HCT116 (cell line): ENCODE measurements at regions not wholly inside any gene's neighbourhood (a gene's known extent, or its start where the extent isn't known, plus 50 kb on each side); places are given as distances from the start of the nearest gene placed in this dataset.

Experiments used
- ATAC-seq: fragments of 200-7000 bp; cut with Tn5 transposase; 2 replicates; pipeline ENCODE4 v1.9.1; 2020; ENCODE audit warnings: mild to moderate bottlenecking, moderate library complexity
- BruUV-seq: library from RNA; stranded (reverse); fragments of 400-500 nt; replicated peaks from 2 replicates; lab custom pipeline; 2021; lab: Mats Ljungman, UMichigan
- CTCF ChIA-PET: fragments of 300-600 bp; sonication (Branson Sonifier 250); formaldehyde crosslinking; loops from one replicate; lab custom pipeline; 2021; ENCODE audit warnings: antibody characterized with exemption; lab: Charles Lee
- POLR2A ChIA-PET: fragments of 300-600, 350-600 bp; sonication (Branson Sonifier 250); formaldehyde crosslinking; loops from one replicate; lab custom pipeline; 2021; ENCODE audit warnings: antibody characterized with exemption; lab: Charles Lee
- RAD21 ChIA-PET, 2 experiments: fragments of 300-600 bp; sonication (Branson Sonifier 250); formaldehyde crosslinking; loops; one replicate each; lab custom pipeline; 2023; ENCODE audit warnings: low total read pairs in 2 of 2; ENCODE audit not compliant: uncharacterized antibody in 2 of 2, unreplicated experiment in 2 of 2, low non-redundant PET in 1 of 2; lab: Charles Lee
- DNase-seq: peaks from one replicate; pipeline ENCODE4 v3.0.0-alpha.2; 2010; ENCODE audit warnings: low read depth, low spot score
- H2AFZ ChIP-seq: fragments of 200-600 bp; shearing (Covaris generic), sonication (generic); 2 replicates; pipeline ENCODE4 v1.6.1; 2017; ENCODE audit warnings: low read depth, mixed run types, mixed read lengths, antibody characterized with exemption, low read length; ENCODE audit not compliant: poor library complexity, severe bottlenecking
- H3K27ac ChIP-seq: 2 replicates; pipeline ENCODE4 v1.5.1; 2012; ENCODE audit warnings: low read depth, low read length
- H3K27me3 ChIP-seq: fragments of 200-600 bp; sonication (generic); 2 replicates; pipeline ENCODE4 v1.6.1; 2016; ENCODE audit warnings: mixed run types, low read length, mixed read lengths; ENCODE audit not compliant: insufficient read depth
- H3K36me3 ChIP-seq, 2 experiments: fragments of 200-500 bp in 1 of 2; fragments of 200-600 bp in 1 of 2; sonication (Bioruptor generic) in 1 of 2; sonication (generic) in 1 of 2; 2 replicates each; pipeline versions ENCODE4 v1.5.1 to v1.6.1; 2014 to 2016; ENCODE audit warnings: low read length in 2 of 2, inconsistent platforms in 1 of 2, mixed read lengths in 1 of 2, mixed run types in 1 of 2; ENCODE audit not compliant: insufficient read depth in 2 of 2, control insufficient read depth in 1 of 2
- H3K4me1 ChIP-seq, 2 experiments: fragments of 200-600 bp in 1 of 2; sonication (generic) in 1 of 2; 2 replicates each; pipeline versions ENCODE4 v1.5.1 to v1.6.1; 2012 to 2017; ENCODE audit warnings: low read length in 2 of 2, inconsistent platforms in 1 of 2, mild to moderate bottlenecking in 1 of 2, mixed read lengths in 1 of 2, mixed run types in 1 of 2, moderate library complexity in 1 of 2; ENCODE audit not compliant: insufficient read depth in 2 of 2, control insufficient read depth in 1 of 2
- H3K4me2 ChIP-seq: fragments of 200-600 bp; sonication (generic); 2 replicates; pipeline ENCODE4 v1.6.1; 2017; ENCODE audit warnings: mixed run types, low read length, mixed read lengths
- H3K4me3 ChIP-seq, 2 experiments: fragments of 200-600 bp in 1 of 2; sonication (generic) in 1 of 2; replicated peaks in 1 of 2; 2 replicates each; pipeline ENCODE4 v1.5.1; 2011 to 2016; ENCODE audit warnings: low read length in 2 of 2, control low read depth in 1 of 2, low read depth in 1 of 2, mild to moderate bottlenecking in 1 of 2, mixed read lengths in 1 of 2, mixed run types in 1 of 2
- H3K79me2 ChIP-seq: fragments of 200-600 bp; sonication (generic); 2 replicates; pipeline ENCODE4 v1.6.1; 2017; ENCODE audit warnings: mild to moderate bottlenecking, mixed run types, low read length, moderate library complexity, mixed read lengths; ENCODE audit not compliant: insufficient read depth
- H3K9ac ChIP-seq: fragments of 200-600 bp; sonication (generic); 2 replicates; pipeline ENCODE4 v1.6.1; 2016; ENCODE audit warnings: low read length, mixed read lengths
- H3K9me2 ChIP-seq: fragments of 200-600 bp; sonication (generic), shearing (Covaris generic); 2 replicates; pipeline ENCODE4 v1.6.1; 2017; ENCODE audit warnings: mixed run types, mild to moderate bottlenecking, moderate library complexity; ENCODE audit not compliant: insufficient read depth
- H3K9me3 ChIP-seq, 2 experiments: fragments of 200-500 bp in 1 of 2; fragments of 200-600 bp in 1 of 2; sonication (Bioruptor generic) in 1 of 2; sonication (generic) in 1 of 2; 2 replicates each; pipeline ENCODE4 v1.6.1; 2014 to 2017; ENCODE audit warnings: low read length in 2 of 2, mixed read lengths in 2 of 2, inconsistent platforms in 1 of 2, low read depth in 1 of 2, mild to moderate bottlenecking in 1 of 2, mixed run types in 1 of 2, moderate library complexity in 1 of 2; ENCODE audit not compliant: control insufficient read depth in 1 of 2, insufficient read depth in 1 of 2
- H4K20me1 ChIP-seq: fragments of 200-600 bp; sonication (generic), shearing (Covaris generic); 2 replicates; pipeline ENCODE4 v1.6.1; 2017; ENCODE audit warnings: mixed run types, mild to moderate bottlenecking, moderate library complexity; ENCODE audit not compliant: insufficient read depth
- ATF3 ChIP-seq: IDR thresholded peaks from 2 replicates; pipeline ENCODE4 v1.6.1; 2012
- CBX3 ChIP-seq: IDR thresholded peaks from 2 replicates; pipeline ENCODE4 v1.6.1; 2012; ENCODE audit warnings: low read depth
- CEBPB ChIP-seq: IDR thresholded peaks from 2 replicates; pipeline ENCODE4 v1.6.1; 2012; ENCODE audit warnings: low read depth
- ELF1 ChIP-seq: IDR thresholded peaks from 2 replicates; pipeline ENCODE4 v1.6.1; 2012; ENCODE audit warnings: low read depth, borderline replicate concordance
- POLR2AphosphoS5 ChIP-seq: IDR thresholded peaks from 2 replicates; pipeline ENCODE4 v1.6.1; 2011; ENCODE audit warnings: mild to moderate bottlenecking, low read depth, low read length, moderate library complexity
- SIN3A ChIP-seq: IDR thresholded peaks from 2 replicates; pipeline ENCODE4 v1.6.1; 2012; ENCODE audit warnings: low read depth
- SP1 ChIP-seq: IDR thresholded peaks from 2 replicates; pipeline ENCODE4 v1.6.1; 2012; ENCODE audit warnings: low read depth
- SRF ChIP-seq: IDR thresholded peaks from 2 replicates; pipeline ENCODE4 v1.6.1; 2012; ENCODE audit warnings: low read depth
- TCF7L2 ChIP-seq: IDR thresholded peaks from 2 replicates; pipeline ENCODE4 v1.7.0; 2011; ENCODE audit warnings: borderline replicate concordance, inconsistent platforms; ENCODE audit not compliant: insufficient read depth, insufficient read length; ENCODE audit errors: extremely low read depth
- YY1 ChIP-seq: IDR thresholded peaks from 2 replicates; pipeline ENCODE4 v1.6.1; 2011; ENCODE audit warnings: low read length, low read depth, moderate library complexity, mild to moderate bottlenecking; ENCODE audit not compliant: insufficient replicate concordance; ENCODE audit errors: extremely low read depth
- intact Hi-C: fragments of 100-400 bp; cut with micrococcal nuclease; formaldehyde crosslinking; loops from 2 replicates; pipeline ENCODE4 v1.10.0; 2022
- TF ChIP-seq, protein P1 (sequence below): IDR thresholded peaks from 2 replicates; pipeline ENCODE4 v1.6.1; 2012
- TF ChIP-seq, protein P2 (sequence below): IDR thresholded peaks from 2 replicates; pipeline ENCODE4 v1.6.1; 2011; ENCODE audit warnings: mild to moderate bottlenecking, low read length, moderate library complexity; ENCODE audit not compliant: insufficient replicate concordance; ENCODE audit errors: extremely low read depth

DNA sequence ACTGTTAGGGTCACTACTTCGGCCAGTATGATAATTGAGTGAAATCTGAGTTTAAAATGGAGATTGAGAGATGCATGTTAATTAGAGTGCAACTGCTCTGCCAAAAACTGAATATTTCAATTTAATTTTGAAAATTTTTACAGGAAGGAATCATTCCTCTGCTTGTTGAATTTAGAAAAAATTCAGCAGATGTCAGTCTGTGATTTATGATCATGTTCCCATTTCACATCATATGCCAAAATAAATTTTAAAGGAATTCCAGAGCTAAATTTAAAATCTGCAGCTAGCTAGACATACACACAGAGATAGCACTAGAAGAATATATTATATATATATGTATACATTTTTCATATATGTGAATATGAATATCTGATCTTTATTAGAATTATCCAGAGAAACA, 797.6 kb upstream of the TMEM132C start:
- ATAC-seq, result no peak
- POLR2A ChIA-PET, result no interaction called here
- RAD21 ChIA-PET, result no interaction called here

More for the DNA sequence above, 797.6 kb upstream of the TMEM132C start:
- BruUV-seq, result no TSS peak
- Histone ChIP-seq H3K9me3 (peaks cover 0 to 3% of the 10 kb centered on the region in 2 experiments; a peak in 1 of 4 replicates), H3K9me2 (no peaks in the 10 kb centered on the region), H3K4me3 (no peak overlapping the region), H3K27ac (no peak overlapping the region), H4K20me1 (no peaks in the 10 kb centered on the region), H3K27me3 (no peaks in the 10 kb centered on the region), H3K36me3 (no peaks in the 10 kb centered on the region), H3K9ac (no peak overlapping the region), H3K79me2 (no peaks in the 10 kb centered on the region), H3K4me2 (no peak overlapping the region), H2AFZ (no peak overlapping the region), H3K4me1 (no peaks in the 10 kb centered on the region)
- DNase-seq, result no peak
- CTCF ChIA-PET, result no interaction called here
- intact Hi-C loops, result no loop called here
- no peak for TF ChIP-seq YY1
- TF ChIP-seq ELF1, result no peak
- TF ChIP-seq POLR2AphosphoS5, result no peak
- no peak for TF ChIP-seq SP1
- TF ChIP-seq SIN3A, result no peak
- TF ChIP-seq CEBPB, result no peak
- TF ChIP-seq ATF3, result no peak
- TF ChIP-seq, protein P1, sequence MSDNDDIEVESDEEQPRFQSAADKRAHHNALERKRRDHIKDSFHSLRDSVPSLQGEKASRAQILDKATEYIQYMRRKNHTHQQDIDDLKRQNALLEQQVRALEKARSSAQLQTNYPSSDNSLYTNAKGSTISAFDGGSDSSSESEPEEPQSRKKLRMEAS, result no peak
- no peak for TF ChIP-seq CBX3
- TF ChIP-seq TCF7L2, result no peak
- no peak for TF ChIP-seq SRF
- TF ChIP-seq, protein P2, sequence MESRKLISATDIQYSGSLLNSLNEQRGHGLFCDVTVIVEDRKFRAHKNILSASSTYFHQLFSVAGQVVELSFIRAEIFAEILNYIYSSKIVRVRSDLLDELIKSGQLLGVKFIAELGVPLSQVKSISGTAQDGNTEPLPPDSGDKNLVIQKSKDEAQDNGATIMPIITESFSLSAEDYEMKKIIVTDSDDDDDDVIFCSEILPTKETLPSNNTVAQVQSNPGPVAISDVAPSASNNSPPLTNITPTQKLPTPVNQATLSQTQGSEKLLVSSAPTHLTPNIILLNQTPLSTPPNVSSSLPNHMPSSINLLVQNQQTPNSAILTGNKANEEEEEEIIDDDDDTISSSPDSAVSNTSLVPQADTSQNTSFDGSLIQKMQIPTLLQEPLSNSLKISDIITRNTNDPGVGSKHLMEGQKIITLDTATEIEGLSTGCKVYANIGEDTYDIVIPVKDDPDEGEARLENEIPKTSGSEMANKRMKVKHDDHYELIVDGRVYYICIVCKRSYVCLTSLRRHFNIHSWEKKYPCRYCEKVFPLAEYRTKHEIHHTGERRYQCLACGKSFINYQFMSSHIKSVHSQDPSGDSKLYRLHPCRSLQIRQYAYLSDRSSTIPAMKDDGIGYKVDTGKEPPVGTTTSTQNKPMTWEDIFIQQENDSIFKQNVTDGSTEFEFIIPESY, result no peak
